ENCODE measurements at regions not wholly inside any gene's neighbourhood (a gene's known extent, or its start where the extent isn't known, plus 50 kb on each side); places are given as distances from the start of the nearest gene placed in this dataset.

DNA sequence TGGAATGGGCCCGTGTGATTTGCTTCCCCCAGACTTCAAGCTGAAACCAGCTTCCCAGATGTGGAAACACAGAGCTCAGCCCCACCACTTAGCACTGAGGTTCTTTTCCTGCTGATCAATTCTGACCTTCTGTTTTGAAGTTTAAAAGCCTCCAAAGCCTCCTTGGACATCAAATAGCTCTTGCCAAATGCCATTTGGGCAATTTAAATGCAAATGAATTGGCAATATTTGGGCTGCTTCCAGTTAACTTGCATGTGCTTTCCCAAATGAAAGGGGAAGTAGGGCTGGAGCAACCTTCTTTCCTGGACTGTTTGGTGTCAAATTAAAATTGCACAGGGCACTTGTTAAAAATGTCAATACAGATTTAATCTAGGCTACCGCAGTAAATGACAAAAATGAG lies 710.5 kb downstream of the TLR4 start:
- Histone ChIP-seq H3K27ac (ENCODE audit: low read depth) (no peak overlapping the region), H3F3A (replicated peaks; ENCODE audit: low read depth) (no peaks in the 10 kb centered on the region), H3K27me3 (ENCODE audit: insufficient read depth) (no peaks in the 10 kb centered on the region), H4K20me1 (replicated peaks; ENCODE audit: insufficient read depth) (no peaks in the 10 kb centered on the region), H3K79me2 (replicated peaks; ENCODE audit: insufficient read depth) (no peaks in the 10 kb centered on the region), H3K4me1 (ENCODE audit: insufficient read depth) (peaks cover 15% of the 10 kb centered on the region), H3K9me2 (ENCODE audit: insufficient read depth) (0 out of 2 replicates have a peak, but pooled peaks cover 8% of the 10 kb centered on the region), H2AFZ (peak overlapping the region; percentile 67; the same call in 1 of the 2 replicates), H3K4me2 (peak overlapping the region; percentile 9; the same call in 1 of the 2 replicates), H3K4me3 (no peak overlapping the region), H3K36me3 (ENCODE audit: insufficient read depth) (no peaks in the 10 kb centered on the region)
- no peak for TF ChIP-seq EZH2 (IDR thresholded peaks at IDR 0.05; ENCODE audit: low read depth, unreplicated experiment)
- TF ChIP-seq, protein P1, sequence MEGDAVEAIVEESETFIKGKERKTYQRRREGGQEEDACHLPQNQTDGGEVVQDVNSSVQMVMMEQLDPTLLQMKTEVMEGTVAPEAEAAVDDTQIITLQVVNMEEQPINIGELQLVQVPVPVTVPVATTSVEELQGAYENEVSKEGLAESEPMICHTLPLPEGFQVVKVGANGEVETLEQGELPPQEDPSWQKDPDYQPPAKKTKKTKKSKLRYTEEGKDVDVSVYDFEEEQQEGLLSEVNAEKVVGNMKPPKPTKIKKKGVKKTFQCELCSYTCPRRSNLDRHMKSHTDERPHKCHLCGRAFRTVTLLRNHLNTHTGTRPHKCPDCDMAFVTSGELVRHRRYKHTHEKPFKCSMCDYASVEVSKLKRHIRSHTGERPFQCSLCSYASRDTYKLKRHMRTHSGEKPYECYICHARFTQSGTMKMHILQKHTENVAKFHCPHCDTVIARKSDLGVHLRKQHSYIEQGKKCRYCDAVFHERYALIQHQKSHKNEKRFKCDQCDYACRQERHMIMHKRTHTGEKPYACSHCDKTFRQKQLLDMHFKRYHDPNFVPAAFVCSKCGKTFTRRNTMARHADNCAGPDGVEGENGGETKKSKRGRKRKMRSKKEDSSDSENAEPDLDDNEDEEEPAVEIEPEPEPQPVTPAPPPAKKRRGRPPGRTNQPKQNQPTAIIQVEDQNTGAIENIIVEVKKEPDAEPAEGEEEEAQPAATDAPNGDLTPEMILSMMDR (conservative IDR thresholded peaks at IDR 0.05; ENCODE audit: low read depth in 2 of 2): no peak
- no peak for TF ChIP-seq ZNF331 (CRISPR knock-in tag; IDR thresholded peaks at IDR 0.05; ENCODE audit: low read depth)
- no peak for TF ChIP-seq ZNF114 (CRISPR knock-in tag; IDR thresholded peaks at IDR 0.05)
- TF ChIP-seq POLR2AphosphoS5 (IDR thresholded peaks at IDR 0.05; ENCODE audit: low read depth): no peak
- no peak for TF ChIP-seq ETS1 (IDR thresholded peaks at IDR 0.05)
- TF ChIP-seq ZNF462 (CRISPR knock-in tag; IDR thresholded peaks at IDR 0.05): no peak
- TF ChIP-seq CREB1 (CRISPR knock-in tag; IDR thresholded peaks at IDR 0.05; ENCODE audit: low read depth): no peak
- TF ChIP-seq, protein P2, sequence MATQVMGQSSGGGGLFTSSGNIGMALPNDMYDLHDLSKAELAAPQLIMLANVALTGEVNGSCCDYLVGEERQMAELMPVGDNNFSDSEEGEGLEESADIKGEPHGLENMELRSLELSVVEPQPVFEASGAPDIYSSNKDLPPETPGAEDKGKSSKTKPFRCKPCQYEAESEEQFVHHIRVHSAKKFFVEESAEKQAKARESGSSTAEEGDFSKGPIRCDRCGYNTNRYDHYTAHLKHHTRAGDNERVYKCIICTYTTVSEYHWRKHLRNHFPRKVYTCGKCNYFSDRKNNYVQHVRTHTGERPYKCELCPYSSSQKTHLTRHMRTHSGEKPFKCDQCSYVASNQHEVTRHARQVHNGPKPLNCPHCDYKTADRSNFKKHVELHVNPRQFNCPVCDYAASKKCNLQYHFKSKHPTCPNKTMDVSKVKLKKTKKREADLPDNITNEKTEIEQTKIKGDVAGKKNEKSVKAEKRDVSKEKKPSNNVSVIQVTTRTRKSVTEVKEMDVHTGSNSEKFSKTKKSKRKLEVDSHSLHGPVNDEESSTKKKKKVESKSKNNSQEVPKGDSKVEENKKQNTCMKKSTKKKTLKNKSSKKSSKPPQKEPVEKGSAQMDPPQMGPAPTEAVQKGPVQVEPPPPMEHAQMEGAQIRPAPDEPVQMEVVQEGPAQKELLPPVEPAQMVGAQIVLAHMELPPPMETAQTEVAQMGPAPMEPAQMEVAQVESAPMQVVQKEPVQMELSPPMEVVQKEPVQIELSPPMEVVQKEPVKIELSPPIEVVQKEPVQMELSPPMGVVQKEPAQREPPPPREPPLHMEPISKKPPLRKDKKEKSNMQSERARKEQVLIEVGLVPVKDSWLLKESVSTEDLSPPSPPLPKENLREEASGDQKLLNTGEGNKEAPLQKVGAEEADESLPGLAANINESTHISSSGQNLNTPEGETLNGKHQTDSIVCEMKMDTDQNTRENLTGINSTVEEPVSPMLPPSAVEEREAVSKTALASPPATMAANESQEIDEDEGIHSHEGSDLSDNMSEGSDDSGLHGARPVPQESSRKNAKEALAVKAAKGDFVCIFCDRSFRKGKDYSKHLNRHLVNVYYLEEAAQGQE (IDR thresholded peaks at IDR 0.05; ENCODE audit: unreplicated experiment): no peak
- no peak for TF ChIP-seq STAT1 (IDR thresholded peaks at IDR 0.05; ENCODE audit: unreplicated experiment)
- TF ChIP-seq NANOG (IDR thresholded peaks at IDR 0.05; ENCODE audit: borderline replicate concordance): no peak
- TF ChIP-seq JUNB (IDR thresholded peaks at IDR 0.05; ENCODE audit: unreplicated experiment): no peak
- no peak for TF ChIP-seq EZH2phosphoT487 (IDR thresholded peaks at IDR 0.05; ENCODE audit: unreplicated experiment)
- H3K4me1 Mint-ChIP-seq: peaks cover 11% of the 10 kb centered on the region; the same call in 2 of the 3 replicates
- H3K27ac Mint-ChIP-seq: peak overlapping the region; percentile 62; the same call in 1 of the 2 replicates
- H3K36me3 Mint-ChIP-seq (ENCODE audit: low read depth): no peaks in the 10 kb centered on the region
- H3K4me3 Mint-ChIP-seq: no peak overlapping the region
- no peaks in the 10 kb centered on the region for H3K27me3 Mint-ChIP-seq (ENCODE audit: insufficient read depth, low read depth, poor library complexity)
- H3K9me3 Mint-ChIP-seq: peaks cover 37% of the 10 kb centered on the region
- DNase-seq (ENCODE audit: low spot score) (peak; percentile 8), ATAC-seq (no peak)

Data from GM23338 (cell line).